OCI-LY7 (cell line): ENCODE measurements at regions not wholly inside any gene's neighbourhood (a gene's known extent, or its start where the extent isn't known, plus 50 kb on each side); places are given as distances from the start of the nearest gene placed in this dataset.

ENCODE experiments used
- BruUV-seq: library from RNA; stranded (reverse); fragments of 400-500 nt; replicated peaks from 2 replicates; lab custom pipeline; 2021; lab: Mats Ljungman, UMichigan
- CTCF ChIA-PET: fragments of 300-600 bp; sonication (Branson Sonifier 250); formaldehyde crosslinking; loops from one replicate; lab custom pipeline; 2022; ENCODE audit warnings: antibody characterized with exemption; ENCODE audit not compliant: unreplicated experiment; lab: Charles Lee
- POLR2A ChIA-PET: fragments of 300-600 bp; sonication (Branson Sonifier 250); formaldehyde crosslinking; loops from one replicate; lab custom pipeline; 2022; ENCODE audit warnings: antibody characterized with exemption; lab: Charles Lee
- DNase-seq: peaks from one replicate; pipeline ENCODE4 v3.0.0-alpha.2; 2015; ENCODE audit warnings: low spot score
- H2AFZ ChIP-seq: fragments of 200-600 bp; sonication (generic), shearing (Covaris generic); 2 replicates; pipeline ENCODE4 v1.6.1; 2014; ENCODE audit warnings: mild to moderate bottlenecking, antibody characterized with exemption, low read length, moderate library complexity
- H3K27ac ChIP-seq: fragments of 200-600 bp; sonication (generic); 2 replicates; pipeline ENCODE4 v1.5.1; 2014; ENCODE audit warnings: mixed run types, low read depth, mild to moderate bottlenecking, moderate library complexity, low read length, inconsistent platforms; ENCODE audit not compliant: poor library complexity, severe bottlenecking
- H3K36me3 ChIP-seq: fragments of 200-600 bp; sonication (generic); 2 replicates; pipeline ENCODE4 v1.6.1; 2014; ENCODE audit warnings: mild to moderate bottlenecking, antibody characterized with exemption, low read length, moderate library complexity, mixed read lengths; ENCODE audit not compliant: insufficient read depth
- H3K4me1 ChIP-seq: fragments of 200-600 bp; sonication (generic); 2 replicates; pipeline ENCODE4 v1.5.1; 2014; ENCODE audit warnings: mild to moderate bottlenecking, low read length; ENCODE audit not compliant: insufficient read depth, poor library complexity, severe bottlenecking
- H3K4me2 ChIP-seq: fragments of 200-600 bp; sonication (generic); 2 replicates; pipeline ENCODE4 v1.6.1; 2014; ENCODE audit warnings: mild to moderate bottlenecking, low read length
- H3K4me3 ChIP-seq: fragments of 200-600 bp; sonication (generic); 2 replicates; pipeline ENCODE4 v1.5.1; 2014; ENCODE audit warnings: mild to moderate bottlenecking, low read depth, low read length; ENCODE audit not compliant: poor library complexity, severe bottlenecking
- H3K79me2 ChIP-seq: fragments of 200-600 bp; sonication (generic); 2 replicates; pipeline ENCODE4 v1.6.1; 2016; ENCODE audit warnings: low read depth, mild to moderate bottlenecking, low read length, moderate library complexity, mixed read lengths; ENCODE audit not compliant: insufficient read depth
- H3K9me2 ChIP-seq: fragments of 200-600 bp; sonication (generic); 2 replicates; pipeline ENCODE4 v1.6.1; 2016; ENCODE audit warnings: mild to moderate bottlenecking, low read length, mixed read lengths; ENCODE audit not compliant: insufficient read depth
- H3K9me3 ChIP-seq: fragments of 200-600 bp; sonication (generic); 2 replicates; pipeline ENCODE4 v1.6.1; 2014; ENCODE audit warnings: mild to moderate bottlenecking, mixed run types, low read length, mixed read lengths
- H4K20me1 ChIP-seq: fragments of 200-600 bp; sonication (generic); 2 replicates; pipeline ENCODE4 v1.6.1; 2014; ENCODE audit warnings: mild to moderate bottlenecking, antibody characterized with exemption, low read length, moderate library complexity, mixed read lengths; ENCODE audit not compliant: insufficient read depth
- CTCF ChIP-seq: fragments of 200-600 bp; sonication (generic); conservative IDR thresholded peaks from 2 replicates; pipeline ENCODE4 v1.5.1; 2014; ENCODE audit warnings: mild to moderate bottlenecking, antibody characterized with exemption, low read length, moderate library complexity, mixed read lengths
- EZH2phosphoT487 ChIP-seq: fragments of 200-600 bp; sonication (generic); IDR thresholded peaks from 2 replicates; pipeline ENCODE4 v1.6.1; 2018; ENCODE audit warnings: low read depth, borderline replicate concordance, mild to moderate bottlenecking, mixed run types, antibody characterized with exemption, low read length, moderate library complexity, mixed read lengths
- intact Hi-C: fragments of 100-400 bp; cut with micrococcal nuclease; formaldehyde crosslinking; loops from one replicate; pipeline ENCODE4 v1.10.0; 2022; ENCODE audit not compliant: unreplicated experiment

DNA sequence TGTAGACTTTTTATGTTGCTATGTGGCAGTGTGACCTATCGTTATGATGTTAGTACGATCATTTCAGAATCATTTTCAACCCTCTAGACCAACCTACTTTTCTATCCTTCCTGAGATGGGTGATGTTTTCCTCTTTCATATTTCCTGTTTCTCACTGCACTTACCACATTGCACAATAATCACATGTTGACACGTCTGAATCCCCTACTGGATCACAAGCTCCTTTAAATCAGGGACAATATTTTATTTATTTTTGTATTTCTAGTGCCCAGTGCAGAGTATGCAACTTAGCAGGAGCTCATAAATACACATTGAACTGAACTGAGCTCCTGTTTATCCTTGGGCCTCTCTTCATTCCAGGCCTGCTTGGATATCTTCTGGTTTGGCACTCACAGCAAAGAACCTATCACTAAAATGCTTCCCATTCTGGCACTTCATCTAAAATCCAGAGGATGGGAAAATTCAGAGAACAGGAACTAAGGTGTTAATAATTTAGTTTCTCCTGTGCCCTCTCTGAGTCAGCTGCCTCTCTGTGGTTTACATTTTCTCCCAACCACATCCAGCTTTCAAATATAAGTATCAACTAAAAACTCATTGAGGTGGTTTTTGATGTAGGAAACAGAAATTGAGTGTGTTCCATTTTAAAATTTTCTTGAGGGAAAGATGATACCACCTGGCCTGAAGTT, 69.4 kb upstream of the DYRK2 start:
- POLR2A ChIA-PET, result interaction anchor here (0.5 to 1.0 kb wide), 5 partner anchors 9 to 228 kb away, joined by 3 to 5 read pairs (median 3); no protein-coding TSS in a partner anchor
- DNase-seq, result no peak
- Histone ChIP-seq H3K4me2 (no peak overlapping the region), H3K4me3 (no peak overlapping the region), H2AFZ (no peak overlapping the region), H3K4me1 (no peaks in the 10 kb centered on the region), H3K79me2 (no peaks in the 10 kb centered on the region), H3K36me3 (no peaks in the 10 kb centered on the region), H3K27ac (no peak overlapping the region), H3K9me2 (no peaks in the 10 kb centered on the region; the same call in 1 of the 2 replicates), H4K20me1 (no peaks in the 10 kb centered on the region), H3K9me3 (no peaks in the 10 kb centered on the region)
- intact Hi-C loops, result no loop called here
- TF ChIP-seq EZH2phosphoT487 (no peak), CTCF (no peak)
- CTCF ChIA-PET, result no interaction called here
- BruUV-seq, result no TSS peak

DNA sequence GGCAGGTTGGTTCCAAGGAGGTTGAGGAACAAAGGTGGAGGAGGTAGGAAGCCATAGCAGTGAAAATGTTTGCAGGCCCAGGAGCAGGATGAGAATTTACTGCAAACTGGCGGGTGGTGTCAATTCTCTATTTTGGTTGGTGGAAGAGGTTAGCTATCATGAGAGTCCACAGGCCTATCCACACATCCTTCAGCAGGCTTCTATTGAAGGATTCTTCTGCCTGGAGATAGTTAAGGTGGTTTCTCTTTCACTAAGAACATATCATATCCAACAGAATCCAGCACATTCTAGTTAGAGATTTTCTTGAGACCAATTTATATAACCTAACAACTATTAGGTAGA, 68.9 kb upstream of the DYRK2 start:
- Histone ChIP-seq H3K9me2 (no peaks in the 10 kb centered on the region; the same call in 1 of the 2 replicates), H2AFZ (no peak overlapping the region), H3K36me3 (no peaks in the 10 kb centered on the region), H3K4me1 (no peaks in the 10 kb centered on the region), H3K4me3 (no peak overlapping the region), H3K4me2 (no peak overlapping the region), H3K9me3 (no peaks in the 10 kb centered on the region), H3K27ac (no peak overlapping the region), H3K79me2 (no peaks in the 10 kb centered on the region), H4K20me1 (no peaks in the 10 kb centered on the region)
- ChIA-PET CTCF (no interaction called here), POLR2A (interaction anchor here (0.5 to 1.3 kb wide), 8 partner anchors 9 to 228 kb away, joined by 3 to 5 read pairs (median 3); no protein-coding TSS in a partner anchor)
- no peak for DNase-seq
- intact Hi-C loops, result no loop called here
- no peak for TF ChIP-seq CTCF
- no peak for TF ChIP-seq EZH2phosphoT487
- no TSS peak for BruUV-seq

DNA sequence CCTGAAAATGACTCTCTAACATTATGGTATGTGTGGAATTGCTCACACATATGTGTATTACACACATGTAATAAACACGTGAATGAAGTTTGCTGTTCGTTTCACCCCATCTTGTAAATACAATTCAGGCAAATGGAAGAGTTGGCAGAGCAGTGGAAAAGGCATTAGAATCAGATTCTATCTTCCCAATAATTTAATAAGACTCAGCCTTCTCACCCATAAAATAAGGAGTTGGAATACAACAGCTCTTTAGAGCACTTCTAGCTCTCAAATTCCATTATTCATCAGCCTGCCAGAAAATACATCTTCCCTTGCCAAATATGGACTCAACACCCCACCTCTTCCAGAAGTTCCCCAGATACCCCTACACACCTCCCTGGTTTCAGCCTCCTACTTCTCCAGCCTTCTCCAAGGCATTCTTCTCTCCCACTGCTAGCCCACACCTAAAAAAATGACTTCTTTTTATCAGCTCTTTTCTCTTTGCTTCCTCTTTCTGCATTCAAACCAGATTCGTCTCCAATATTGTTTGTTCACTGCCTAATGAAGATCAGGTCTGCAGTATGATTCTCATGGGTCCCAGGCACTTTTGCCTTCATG, 66.2 kb upstream of the DYRK2 start:
- no peak for TF ChIP-seq EZH2phosphoT487
- no peaks in the 10 kb centered on the region; the same call in 1 of the 2 replicates for H3K9me2 ChIP-seq
- ChIA-PET POLR2A (no interaction called here), CTCF (no interaction called here)
- intact Hi-C loops, result no loop called here
- H4K20me1 ChIP-seq, result no peaks in the 10 kb centered on the region
- no peaks in the 10 kb centered on the region for H3K36me3 ChIP-seq
- DNase-seq, result no peak
- no peak overlapping the region for H3K4me3 ChIP-seq
- no TSS peak for BruUV-seq
- no peaks in the 10 kb centered on the region for H3K4me1 ChIP-seq
- no peaks in the 10 kb centered on the region for H3K79me2 ChIP-seq
- no peak overlapping the region for H3K27ac ChIP-seq
- no peak overlapping the region for H2AFZ ChIP-seq
- H3K4me2 ChIP-seq, result no peak overlapping the region
- H3K9me3 ChIP-seq, result no peaks in the 10 kb centered on the region
